GM23338 (cell line): ENCODE measurements at regions not wholly inside any gene's neighbourhood (a gene's known extent, or its start where the extent isn't known, plus 50 kb on each side); places are given as distances from the start of the nearest gene placed in this dataset.

ENCODE experiments used
- ATAC-seq: fragments of 200-7000 bp; cut with Tn5 transposase; 3 replicates; pipeline ENCODE4 v1.9.1; 2020
- DNase-seq: peaks from one replicate; pipeline ENCODE4 v3.0.0-alpha.2; 2015; ENCODE audit warnings: low spot score
- H2AFZ ChIP-seq: fragments of 200-600 bp; sonication (generic); 2 replicates; pipeline ENCODE4 v1.8.0; 2016; ENCODE audit warnings: antibody characterized with exemption, mild to moderate bottlenecking, moderate library complexity
- H3F3A ChIP-seq: fragments of 200-600 bp; sonication (generic); replicated peaks from 2 replicates; pipeline ENCODE4 v1.8.0; 2017; ENCODE audit warnings: antibody characterized with exemption, mixed run types, low read depth
- H3K27ac ChIP-seq: fragments of 200-600 bp; sonication (generic); 2 replicates; pipeline ENCODE4 v1.6.1; 2016; ENCODE audit warnings: low read depth
- H3K27me3 ChIP-seq: fragments of 200-600 bp; sonication (generic); 2 replicates; pipeline ENCODE4 v1.8.0; 2016; ENCODE audit warnings: mild to moderate bottlenecking, mixed run types, moderate library complexity; ENCODE audit not compliant: insufficient read depth
- H3K36me3 ChIP-seq: fragments of 200-600 bp; sonication (generic); 2 replicates; pipeline ENCODE4 v1.8.0; 2016; ENCODE audit warnings: mild to moderate bottlenecking; ENCODE audit not compliant: insufficient read depth
- H3K4me1 ChIP-seq: fragments of 200-600 bp; sonication (generic); 2 replicates; pipeline ENCODE4 v1.8.0; 2016; ENCODE audit warnings: mild to moderate bottlenecking, moderate library complexity; ENCODE audit not compliant: insufficient read depth
- H3K4me2 ChIP-seq: fragments of 200-600 bp; sonication (generic); 2 replicates; pipeline ENCODE4 v1.7.1; 2017; ENCODE audit warnings: mixed run types
- H3K4me3 ChIP-seq: fragments of 200-600 bp; sonication (generic); 2 replicates; pipeline ENCODE4 v1.6.1; 2016; ENCODE audit warnings: mixed run types
- H3K79me2 ChIP-seq: fragments of 200-600 bp; sonication (generic); replicated peaks from 2 replicates; pipeline ENCODE4 v1.8.0; 2017; ENCODE audit warnings: mild to moderate bottlenecking; ENCODE audit not compliant: insufficient read depth
- H3K9me2 ChIP-seq: fragments of 200-600 bp; sonication (generic); 2 replicates; pipeline ENCODE4 v1.8.0; 2017; ENCODE audit not compliant: insufficient read depth
- H4K20me1 ChIP-seq: fragments of 200-600 bp; sonication (generic); replicated peaks from 2 replicates; pipeline ENCODE4 v1.8.0; 2017; ENCODE audit warnings: mild to moderate bottlenecking; ENCODE audit not compliant: insufficient read depth
- H3K27ac Mint-ChIP-seq: 2 replicates; pipeline ENCODE4 v1.8.0; 2020; ENCODE audit warnings: inconsistent platforms, mild to moderate bottlenecking, moderate library complexity, mixed read lengths
- H3K27me3 Mint-ChIP-seq: 3 replicates; pipeline ENCODE4 v1.8.0; 2022; ENCODE audit warnings: low read depth, mild to moderate bottlenecking, moderate library complexity, mixed read lengths, inconsistent platforms; ENCODE audit not compliant: insufficient read depth, poor library complexity
- H3K36me3 Mint-ChIP-seq: 3 replicates; pipeline ENCODE4 v1.8.0; 2021; ENCODE audit warnings: low read depth, mild to moderate bottlenecking, inconsistent platforms, moderate library complexity, mixed read lengths
- H3K4me1 Mint-ChIP-seq: 3 replicates; pipeline ENCODE4 v1.8.0; 2020; ENCODE audit warnings: mild to moderate bottlenecking, inconsistent platforms, mixed read lengths
- H3K4me3 Mint-ChIP-seq: 3 replicates; pipeline ENCODE4 v1.8.0; 2021; ENCODE audit warnings: moderate library complexity, mild to moderate bottlenecking, inconsistent platforms, mixed read lengths
- H3K9me3 Mint-ChIP-seq: 3 replicates; pipeline ENCODE4 v1.8.0; 2020; ENCODE audit warnings: moderate library complexity, mild to moderate bottlenecking, inconsistent platforms, mixed read lengths
- CREB1 ChIP-seq: fragments of 250-450 bp; sonication (Bioruptor Pico); IDR thresholded peaks from 2 replicates; pipeline ENCODE4 v1.5.0; 2020; ENCODE audit warnings: low read depth, mild to moderate bottlenecking, moderate library complexity
- CTCF ChIP-seq, 2 experiments: fragments of 200-600 bp in 1 of 2; sonication (generic) in 1 of 2; conservative IDR thresholded peaks; 2 replicates each; pipeline versions ENCODE4 v1.5.1 to v1.6.1; 2016 to 2017; ENCODE audit warnings: antibody characterized with exemption in 2 of 2, low read depth in 2 of 2, mild to moderate bottlenecking in 2 of 2, moderate library complexity in 1 of 2
- EZH2 ChIP-seq: fragments of 200-600 bp; sonication (generic); IDR thresholded peaks from one replicate; pipeline ENCODE4 v1.8.0; 2017; ENCODE audit warnings: antibody characterized with exemption, mild to moderate bottlenecking, low read depth; ENCODE audit not compliant: unreplicated experiment
- EZH2phosphoT487 ChIP-seq: fragments of 200-600 bp; sonication (generic); IDR thresholded peaks from one replicate; pipeline ENCODE4 v1.8.1; 2018; ENCODE audit warnings: antibody characterized with exemption; ENCODE audit not compliant: unreplicated experiment
- JUNB ChIP-seq: IDR thresholded peaks from one replicate; pipeline ENCODE4 v1.6.1; 2016; ENCODE audit warnings: antibody characterized with exemption; ENCODE audit not compliant: unreplicated experiment
- POLR2AphosphoS5 ChIP-seq: IDR thresholded peaks from 2 replicates; pipeline ENCODE4 v1.6.1; 2016; ENCODE audit warnings: antibody characterized with exemption, low read depth
- REST ChIP-seq: IDR thresholded peaks from one replicate; pipeline ENCODE4 v1.6.1; 2018; ENCODE audit warnings: antibody characterized with exemption; ENCODE audit not compliant: unreplicated experiment

GRCh38 chr6:77318256-77318655 lies 145.0 kb downstream of the HTR1B start (continued):
- no peak for TF ChIP-seq CTCF (conservative IDR thresholded peaks at IDR 0.05; ENCODE audit: low read depth in 2 of 2)
- TF ChIP-seq JUNB: no peak
- TF ChIP-seq CREB1 (CRISPR knock-in tag): no peak
- TF ChIP-seq EZH2: no peak
- no peak for TF ChIP-seq REST
- no peak for TF ChIP-seq EZH2phosphoT487

GRCh38 chr6:77313595-77313994 lies 149.7 kb downstream of the HTR1B start:
- no peak for TF ChIP-seq EZH2
- no peak for TF ChIP-seq EZH2phosphoT487
- peak; percentile 62 for TF ChIP-seq REST
- TF ChIP-seq POLR2AphosphoS5: no peak
- Histone ChIP-seq H3K27me3 (no peaks in the 10 kb centered on the region), H3K4me1 (no peaks in the 10 kb centered on the region), H3K36me3 (no peaks in the 10 kb centered on the region), H4K20me1 (no peaks in the 10 kb centered on the region), H3K9me2 (no peaks in the 10 kb centered on the region), H3K4me2 (no peak overlapping the region), H3F3A (no peaks in the 10 kb centered on the region), H2AFZ (no peak overlapping the region), H3K79me2 (no peaks in the 10 kb centered on the region), H3K27ac (no peak overlapping the region), H3K4me3 (no peak overlapping the region)
- DNase-seq (peak; percentile 8), ATAC-seq (no peak)
- H3K4me1 Mint-ChIP-seq: no peaks in the 10 kb centered on the region
- H3K9me3 Mint-ChIP-seq: no peaks in the 10 kb centered on the region
- H3K4me3 Mint-ChIP-seq: no peak overlapping the region
- no peak overlapping the region for H3K27ac Mint-ChIP-seq
- no peaks in the 10 kb centered on the region for H3K27me3 Mint-ChIP-seq
- no peaks in the 10 kb centered on the region for H3K36me3 Mint-ChIP-seq
